WTC11 (cell line): ENCODE measurements at regions not wholly inside any gene's neighbourhood (a gene's known extent, or its start where the extent isn't known, plus 50 kb on each side); places are given as distances from the start of the nearest gene placed in this dataset.
A peak's percentile ranks its signal among the peaks of the same experiment; 100 is the strongest.

Experiments used
- ATAC-seq: fragments of 200-7000 bp; cut with Tn5 transposase; 2 replicates; pipeline ENCODE4 v1.10.0; 2021; ENCODE audit warnings: mild to moderate bottlenecking, moderate library complexity
- CTCF ChIA-PET: fragments of 300-600 bp; sonication (Branson Sonifier 250); formaldehyde crosslinking; loops from one replicate; lab custom pipeline; 2021; ENCODE audit warnings: antibody characterized with exemption; lab: Charles Lee
- POLR2A ChIA-PET: fragments of 350-600 bp; sonication (Branson Sonifier 250); formaldehyde crosslinking; loops from one replicate; lab custom pipeline; 2021; ENCODE audit warnings: antibody characterized with exemption; lab: Charles Lee
- DNase-seq: peaks from one replicate; pipeline ENCODE4 v3.0.0; 2021; ENCODE audit warnings: low spot score
- H3K27ac Mint-ChIP-seq: 2 replicates; pipeline ENCODE4 v1.8.0; 2021; ENCODE audit warnings: mixed read lengths
- H3K27me3 Mint-ChIP-seq: 2 replicates; pipeline ENCODE4 v1.8.0; 2021; ENCODE audit warnings: low read depth, mild to moderate bottlenecking, moderate library complexity, mixed read lengths
- H3K36me3 Mint-ChIP-seq: 2 replicates; pipeline ENCODE4 v1.8.0; 2021; ENCODE audit warnings: mixed read lengths
- H3K4me1 Mint-ChIP-seq: 2 replicates; pipeline ENCODE4 v1.8.0; 2022; ENCODE audit warnings: mixed read lengths
- H3K4me3 Mint-ChIP-seq: 2 replicates; pipeline ENCODE4 v1.8.0; 2021; ENCODE audit warnings: mild to moderate bottlenecking, moderate library complexity, mixed read lengths
- H3K9me3 Mint-ChIP-seq: 2 replicates; pipeline ENCODE4 v1.8.0; 2021; ENCODE audit warnings: mixed read lengths
- CREM ChIP-seq: sonication (generic); formaldehyde crosslinking; IDR thresholded peaks from 2 replicates; pipeline ENCODE4 v1.8.1; 2022; ENCODE audit warnings: mild to moderate bottlenecking, missing genetic modification reagents, moderate library complexity
- EMX1 ChIP-seq: fragments of 250-450 bp; sonication (Bioruptor Pico); IDR thresholded peaks from 2 replicates; pipeline ENCODE4 v1.8.0; 2021; ENCODE audit warnings: mild to moderate bottlenecking
- GABPB1 ChIP-seq: sonication (generic); formaldehyde crosslinking; IDR thresholded peaks from 2 replicates; pipeline ENCODE4 v1.8.1; 2023; ENCODE audit warnings: mild to moderate bottlenecking, missing genetic modification reagents
- NFE2L1 ChIP-seq: sonication (generic); formaldehyde crosslinking; IDR thresholded peaks from 2 replicates; pipeline ENCODE4 v1.8.1; 2023; ENCODE audit warnings: missing genetic modification reagents
- PRRX2 ChIP-seq: fragments of 250-450 bp; sonication (Bioruptor Pico); IDR thresholded peaks from 2 replicates; pipeline ENCODE4 v1.8.0; 2021; ENCODE audit warnings: mild to moderate bottlenecking
- RORB ChIP-seq: fragments of 250-450 bp; sonication (Bioruptor Pico); IDR thresholded peaks from 2 replicates; pipeline ENCODE4 v1.9.0; 2021; ENCODE audit warnings: mild to moderate bottlenecking
- SOX15 ChIP-seq: fragments of 250-450 bp; sonication (Bioruptor Pico); IDR thresholded peaks from 2 replicates; pipeline ENCODE4 v1.9.0; 2021; ENCODE audit warnings: mild to moderate bottlenecking
- TP53 ChIP-seq: sonication (generic); formaldehyde crosslinking; IDR thresholded peaks from 2 replicates; pipeline ENCODE4 v1.8.1; 2023; ENCODE audit warnings: mild to moderate bottlenecking, missing genetic modification reagents
- ZBTB21 ChIP-seq: sonication (generic); formaldehyde crosslinking; IDR thresholded peaks from 2 replicates; pipeline ENCODE4 v1.8.1; 2023; ENCODE audit warnings: mild to moderate bottlenecking, missing genetic modification reagents, borderline replicate concordance
- ZBTB43 ChIP-seq: sonication (generic); formaldehyde crosslinking; IDR thresholded peaks from 2 replicates; pipeline ENCODE4 v1.8.1; 2023; ENCODE audit warnings: mild to moderate bottlenecking, missing genetic modification reagents
- ZNF138 ChIP-seq: sonication (generic); formaldehyde crosslinking; conservative IDR thresholded peaks from 2 replicates; pipeline ENCODE4 v1.8.1; 2022; ENCODE audit warnings: mild to moderate bottlenecking, moderate library complexity, missing genetic modification reagents
- ZNF317 ChIP-seq: sonication (generic); formaldehyde crosslinking; IDR thresholded peaks from 2 replicates; pipeline ENCODE4 v1.8.1; 2023; ENCODE audit warnings: low read depth, mild to moderate bottlenecking, moderate library complexity, missing genetic modification reagents, borderline replicate concordance
- ZNF425 ChIP-seq: fragments of 250-450 bp; sonication (Bioruptor Pico); conservative IDR thresholded peaks from 2 replicates; pipeline ENCODE4 v1.9.0; 2021; ENCODE audit warnings: mild to moderate bottlenecking
- TF ChIP-seq, protein P1 (sequence below): sonication (generic); formaldehyde crosslinking; IDR thresholded peaks from 2 replicates; pipeline ENCODE4 v1.8.1; 2023; ENCODE audit warnings: mild to moderate bottlenecking, moderate library complexity, missing genetic modification reagents
- TF ChIP-seq, protein P2 (sequence below): sonication (generic); formaldehyde crosslinking; IDR thresholded peaks from 2 replicates; pipeline ENCODE4 v1.8.0; 2022; ENCODE audit warnings: mild to moderate bottlenecking, missing genetic modification reagents
- TF ChIP-seq, protein P3 (sequence below): sonication (generic); formaldehyde crosslinking; IDR thresholded peaks from 2 replicates; pipeline ENCODE4 v1.8.0; 2022; ENCODE audit warnings: mild to moderate bottlenecking, missing genetic modification reagents
- TF ChIP-seq, protein P4 (sequence below): sonication (generic); formaldehyde crosslinking; IDR thresholded peaks from 2 replicates; pipeline ENCODE4 v1.8.0; 2022; ENCODE audit warnings: mild to moderate bottlenecking, missing genetic modification reagents
- TF ChIP-seq, protein P5 (sequence below): sonication (generic); formaldehyde crosslinking; IDR thresholded peaks from 2 replicates; pipeline ENCODE4 v1.8.1; 2022; ENCODE audit warnings: missing genetic modification reagents, borderline replicate concordance

DNA sequence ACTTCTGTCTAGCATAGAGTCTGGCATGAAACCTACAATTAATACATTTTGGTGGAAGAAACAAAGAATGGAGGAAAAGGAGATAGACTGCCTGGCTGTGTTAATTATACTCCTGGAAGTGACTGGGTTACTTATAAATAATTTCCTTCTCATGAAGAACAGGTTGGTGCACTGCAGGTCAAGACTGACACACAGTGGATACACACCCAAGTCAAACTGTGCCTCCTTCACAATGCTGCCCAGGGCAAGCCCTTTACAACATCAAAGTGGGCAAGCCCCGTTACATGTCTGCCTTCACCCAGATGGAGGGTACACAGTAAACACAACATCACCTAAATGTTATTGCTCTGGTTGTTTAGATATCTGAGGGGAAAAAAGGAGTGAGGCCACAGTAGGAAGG, 83.7 kb upstream of the KCNA4 start (continued):
- no peak for TF ChIP-seq ZNF425 (CRISPR knock-in tag)
- TF ChIP-seq NFE2L1 (CRISPR knock-in tag): no peak
- TF ChIP-seq ZNF317 (CRISPR knock-in tag): no peak
- no peak for TF ChIP-seq PRRX2 (CRISPR knock-in tag)
- TF ChIP-seq ZBTB21 (CRISPR knock-in tag): no peak
- no peak for TF ChIP-seq CREM (CRISPR knock-in tag)

DNA sequence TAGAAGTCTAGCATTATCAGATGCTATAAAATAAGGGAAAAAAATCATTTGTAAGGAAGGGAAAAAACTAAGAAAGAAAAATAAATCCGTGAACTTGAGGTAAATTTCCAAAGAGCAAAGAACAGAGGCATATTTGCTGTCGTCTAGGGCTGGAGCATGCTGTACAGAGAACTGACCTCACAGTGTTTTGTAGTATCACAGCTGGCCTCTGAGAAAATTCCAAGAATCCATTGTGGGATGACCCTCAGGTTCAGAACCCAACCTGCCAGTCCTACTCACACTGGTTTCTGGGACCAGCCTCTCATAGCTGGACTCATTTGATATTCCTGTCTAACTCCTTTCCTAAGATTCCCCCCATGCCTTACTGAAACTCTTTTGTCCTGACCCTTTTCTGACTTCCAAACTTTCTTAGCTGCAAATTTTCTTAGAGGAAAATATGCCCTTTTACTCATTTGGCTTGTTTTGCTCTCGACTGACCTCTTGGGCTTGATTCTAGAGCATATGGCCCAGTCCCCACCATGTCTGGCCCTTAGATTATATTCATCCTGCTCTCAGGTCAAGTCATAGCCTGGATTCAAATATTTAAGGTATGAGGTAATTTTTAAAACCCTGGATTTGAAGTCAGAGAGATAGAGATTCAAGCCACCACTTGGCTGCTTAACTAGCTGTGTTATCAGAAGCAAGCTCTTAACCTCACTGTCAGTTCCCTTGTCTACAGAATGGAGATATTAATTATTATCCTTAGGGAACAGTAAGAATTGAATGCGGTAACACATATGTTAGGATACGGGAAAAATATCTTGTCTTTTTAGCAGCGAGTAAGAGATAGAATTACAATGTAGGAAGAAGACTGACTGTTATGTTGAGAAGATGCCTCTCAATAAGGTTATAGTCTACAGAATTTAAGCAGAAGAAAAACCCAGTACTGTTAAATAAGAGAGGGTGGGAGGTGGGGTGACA, 89.7 kb upstream of the KCNA4 start:
- no peaks in the 10 kb centered on the region for H3K4me1 Mint-ChIP-seq
- H3K9me3 Mint-ChIP-seq: peaks cover 3% of the 10 kb centered on the region; the same call in 1 of the 2 replicates
- TF ChIP-seq ZNF317 (CRISPR knock-in tag): no peak
- no peak for TF ChIP-seq ZNF138
- no peak for TF ChIP-seq RORB (CRISPR knock-in tag)
- TF ChIP-seq, protein P1, sequence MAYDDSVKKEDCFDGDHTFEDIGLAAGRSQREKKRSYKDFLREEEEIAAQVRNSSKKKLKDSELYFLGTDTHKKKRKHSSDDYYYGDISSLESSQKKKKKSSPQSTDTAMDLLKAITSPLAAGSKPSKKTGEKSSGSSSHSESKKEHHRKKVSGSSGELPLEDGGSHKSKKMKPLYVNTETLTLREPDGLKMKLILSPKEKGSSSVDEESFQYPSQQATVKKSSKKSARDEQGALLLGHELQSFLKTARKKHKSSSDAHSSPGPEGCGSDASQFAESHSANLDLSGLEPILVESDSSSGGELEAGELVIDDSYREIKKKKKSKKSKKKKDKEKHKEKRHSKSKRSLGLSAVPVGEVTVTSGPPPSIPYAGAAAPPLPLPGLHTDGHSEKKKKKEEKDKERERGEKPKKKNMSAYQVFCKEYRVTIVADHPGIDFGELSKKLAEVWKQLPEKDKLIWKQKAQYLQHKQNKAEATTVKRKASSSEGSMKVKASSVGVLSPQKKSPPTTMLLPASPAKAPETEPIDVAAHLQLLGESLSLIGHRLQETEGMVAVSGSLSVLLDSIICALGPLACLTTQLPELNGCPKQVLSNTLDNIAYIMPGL (CRISPR knock-in tag): no peak
- TF ChIP-seq ZBTB43 (CRISPR knock-in tag): no peak
- no peak for TF ChIP-seq TP53 (CRISPR knock-in tag)
- no peak for TF ChIP-seq ZBTB21 (CRISPR knock-in tag)
- TF ChIP-seq, all 79 proteins: peak for 0
- Mint-ChIP-seq H3K27me3 (peaks cover 61% of the 10 kb centered on the region), H3K36me3 (no peaks in the 10 kb centered on the region), H3K4me3 (no peak overlapping the region), H3K27ac (no peak overlapping the region)
- DNase-seq (no peak), ATAC-seq (no peak)
- CTCF ChIA-PET: interaction anchor here (3.8 kb wide), 1 partner anchor 22 kb away, joined by 13 read pairs; no protein-coding TSS in a partner anchor
- POLR2A ChIA-PET: no interaction called here

GRCh38 chr11:30107899-30108298, 91.1 kb upstream of the KCNA4 start:
- ATAC-seq: no peak
- ChIA-PET POLR2A (interaction anchor here (0.6 kb wide), 1 partner anchor 27 kb away, joined by 4 read pairs; no protein-coding TSS in a partner anchor), CTCF (interaction anchor here (2.7 to 3.8 kb wide), 2 partner anchors 20 to 35 kb away, joined by 10 to 13 read pairs; no protein-coding TSS in a partner anchor)
- Mint-ChIP-seq H3K9me3 (peaks cover 3% of the 10 kb centered on the region; the same call in 1 of the 2 replicates), H3K36me3 (no peaks in the 10 kb centered on the region), H3K27ac (no peak overlapping the region), H3K4me3 (no peak overlapping the region), H3K4me1 (0 out of 2 replicates have a peak, but pooled peaks cover 6% of the 10 kb centered on the region), H3K27me3 (peaks cover 75% of the 10 kb centered on the region)
- DNase-seq: no peak
- no peak for TF ChIP-seq EMX1 (CRISPR knock-in tag)
- TF ChIP-seq GABPB1: peak; percentile 28; the same call in 1 of the 2 replicates

DNA sequence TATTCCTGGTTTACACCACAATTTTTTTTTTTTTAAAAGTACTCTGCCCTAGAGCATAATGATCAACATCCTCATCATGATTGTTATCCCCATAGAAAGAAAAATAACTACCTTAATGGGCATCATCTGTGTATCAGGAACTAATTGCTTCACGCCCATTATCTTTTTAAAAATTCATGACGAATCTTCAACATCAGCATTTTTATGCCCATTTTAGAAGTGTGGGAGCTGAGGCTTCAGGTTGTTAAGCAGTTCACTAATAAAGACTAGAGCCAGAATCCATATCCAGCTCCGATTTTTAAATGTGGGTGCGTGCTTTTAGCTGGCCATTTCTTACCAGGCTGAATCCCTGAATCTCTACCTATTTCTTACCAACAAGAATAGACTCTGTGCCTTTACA, 92.9 kb upstream of the KCNA4 start:
- POLR2A ChIA-PET: no interaction called here
- TF ChIP-seq, protein P2, sequence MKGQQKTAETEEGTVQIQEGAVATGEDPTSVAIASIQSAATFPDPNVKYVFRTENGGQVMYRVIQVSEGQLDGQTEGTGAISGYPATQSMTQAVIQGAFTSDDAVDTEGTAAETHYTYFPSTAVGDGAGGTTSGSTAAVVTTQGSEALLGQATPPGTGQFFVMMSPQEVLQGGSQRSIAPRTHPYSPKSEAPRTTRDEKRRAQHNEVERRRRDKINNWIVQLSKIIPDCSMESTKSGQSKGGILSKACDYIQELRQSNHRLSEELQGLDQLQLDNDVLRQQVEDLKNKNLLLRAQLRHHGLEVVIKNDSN (CRISPR knock-in tag): no peak
- TF ChIP-seq, protein P3, sequence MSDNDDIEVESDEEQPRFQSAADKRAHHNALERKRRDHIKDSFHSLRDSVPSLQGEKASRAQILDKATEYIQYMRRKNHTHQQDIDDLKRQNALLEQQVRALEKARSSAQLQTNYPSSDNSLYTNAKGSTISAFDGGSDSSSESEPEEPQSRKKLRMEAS (CRISPR knock-in tag): no peak
- TF ChIP-seq, protein P4, sequence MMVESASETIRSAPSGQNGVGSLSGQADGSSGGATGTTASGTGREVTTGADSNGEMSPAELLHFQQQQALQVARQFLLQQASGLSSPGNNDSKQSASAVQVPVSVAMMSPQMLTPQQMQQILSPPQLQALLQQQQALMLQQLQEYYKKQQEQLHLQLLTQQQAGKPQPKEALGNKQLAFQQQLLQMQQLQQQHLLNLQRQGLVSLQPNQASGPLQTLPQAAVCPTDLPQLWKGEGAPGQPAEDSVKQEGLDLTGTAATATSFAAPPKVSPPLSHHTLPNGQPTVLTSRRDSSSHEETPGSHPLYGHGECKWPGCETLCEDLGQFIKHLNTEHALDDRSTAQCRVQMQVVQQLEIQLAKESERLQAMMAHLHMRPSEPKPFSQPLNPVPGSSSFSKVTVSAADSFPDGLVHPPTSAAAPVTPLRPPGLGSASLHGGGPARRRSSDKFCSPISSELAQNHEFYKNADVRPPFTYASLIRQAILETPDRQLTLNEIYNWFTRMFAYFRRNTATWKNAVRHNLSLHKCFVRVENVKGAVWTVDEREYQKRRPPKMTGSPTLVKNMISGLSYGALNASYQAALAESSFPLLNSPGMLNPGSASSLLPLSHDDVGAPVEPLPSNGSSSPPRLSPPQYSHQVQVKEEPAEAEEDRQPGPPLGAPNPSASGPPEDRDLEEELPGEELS (CRISPR knock-in tag): no peak
- TF ChIP-seq, protein P5, sequence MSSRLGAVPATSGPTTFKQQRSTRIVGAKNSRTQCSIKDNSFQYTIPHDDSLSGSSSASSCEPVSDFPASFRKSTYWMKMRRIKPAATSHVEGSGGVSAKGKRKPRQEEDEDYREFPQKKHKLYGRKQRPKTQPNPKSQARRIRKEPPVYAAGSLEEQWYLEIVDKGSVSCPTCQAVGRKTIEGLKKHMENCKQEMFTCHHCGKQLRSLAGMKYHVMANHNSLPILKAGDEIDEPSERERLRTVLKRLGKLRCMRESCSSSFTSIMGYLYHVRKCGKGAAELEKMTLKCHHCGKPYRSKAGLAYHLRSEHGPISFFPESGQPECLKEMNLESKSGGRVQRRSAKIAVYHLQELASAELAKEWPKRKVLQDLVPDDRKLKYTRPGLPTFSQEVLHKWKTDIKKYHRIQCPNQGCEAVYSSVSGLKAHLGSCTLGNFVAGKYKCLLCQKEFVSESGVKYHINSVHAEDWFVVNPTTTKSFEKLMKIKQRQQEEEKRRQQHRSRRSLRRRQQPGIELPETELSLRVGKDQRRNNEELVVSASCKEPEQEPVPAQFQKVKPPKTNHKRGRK (CRISPR knock-in tag): no peak
- no peak for TF ChIP-seq SOX15 (CRISPR knock-in tag)

More for the DNA sequence above, 92.9 kb upstream of the KCNA4 start:
- Mint-ChIP-seq H3K27ac (no peak overlapping the region), H3K36me3 (no peaks in the 10 kb centered on the region), H3K9me3 (no peaks in the 10 kb centered on the region), H3K4me1 (0 out of 2 replicates have a peak, but pooled peaks cover 6% of the 10 kb centered on the region), H3K4me3 (no peak overlapping the region), H3K27me3 (peaks cover 90% of the 10 kb centered on the region)
- no peak for ATAC-seq
- no peak for DNase-seq
- CTCF ChIA-PET: interaction anchor here (2.7 to 3.8 kb wide), 2 partner anchors 19 to 33 kb away, joined by 10 to 13 read pairs; no protein-coding TSS in a partner anchor
